ENCODE measurements at regions not wholly inside any gene's neighbourhood (a gene's known extent, or its start where the extent isn't known, plus 50 kb on each side); places are given as distances from the start of the nearest gene placed in this dataset.

- TF ChIP-seq CTCF (IDR thresholded peaks at IDR 0.05; ENCODE audit: insufficient read depth, low read depth, low read length) = no peak
- DNase-seq (ENCODE audit: low read depth) = no peak
- H3K4me3 ChIP-seq (ENCODE audit: low read depth, low read length) = no peak overlapping the region
Measured at GRCh38 chr1:221166559-221167318, 287.5 kb downstream of the HLX start.

- DNase-seq (ENCODE audit: low read depth) = peak; percentile 59
- no peak for TF ChIP-seq CTCF (IDR thresholded peaks at IDR 0.05; ENCODE audit: insufficient read depth, low read depth, low read length)
- no peak overlapping the region for H3K4me3 ChIP-seq (ENCODE audit: low read depth, low read length)
Measured at GRCh38 chr1:221169447-221169889, 290.2 kb downstream of the HLX start.

- no peak for TF ChIP-seq CTCF (IDR thresholded peaks at IDR 0.05; ENCODE audit: insufficient read depth, low read depth, low read length)
- no peak overlapping the region for H3K4me3 ChIP-seq (ENCODE audit: low read depth, low read length)
- peak; percentile 18 for DNase-seq (ENCODE audit: low read depth)
Measured at GRCh38 chr1:221170171-221170570, 290.9 kb downstream of the HLX start.

- no peak overlapping the region for H3K4me3 ChIP-seq (ENCODE audit: low read depth, low read length)
- no peak for TF ChIP-seq CTCF (IDR thresholded peaks at IDR 0.05; ENCODE audit: insufficient read depth, low read depth, low read length)
- no peak for DNase-seq (ENCODE audit: low read depth)
Measured at GRCh38 chr1:221171768-221172167, 292.5 kb downstream of the HLX start.

GRCh38 chr1:221172841-221173240 is 293.6 kb downstream of the HLX start:
- H3K4me3 ChIP-seq (ENCODE audit: low read depth, low read length) = no peak overlapping the region
- DNase-seq (ENCODE audit: low read depth) = no peak
- no peak for TF ChIP-seq CTCF (IDR thresholded peaks at IDR 0.05; ENCODE audit: insufficient read depth, low read depth, low read length)

GRCh38 chr1:221174330-221174993 is 295.2 kb downstream of the HLX start:
- no peak overlapping the region for H3K4me3 ChIP-seq (ENCODE audit: low read depth, low read length)
- DNase-seq (ENCODE audit: low read depth) = no peak
- no peak for TF ChIP-seq CTCF (IDR thresholded peaks at IDR 0.05; ENCODE audit: insufficient read depth, low read depth, low read length)
